Ectodermal cell (in vitro differentiated cells): ENCODE measurements at regions not wholly inside any gene's neighbourhood (a gene's known extent, or its start where the extent isn't known, plus 50 kb on each side); places are given as distances from the start of the nearest gene placed in this dataset.

Experiments used
- H3K27ac ChIP-seq: 2 replicates; pipeline ENCODE4 v1.7.0; 2013; ENCODE audit warnings: mild to moderate bottlenecking, low read depth, low read length; ENCODE audit not compliant: insufficient read depth, poor library complexity, severe bottlenecking
- H3K27me3 ChIP-seq: 2 replicates; pipeline ENCODE4 v1.7.0; 2013; ENCODE audit warnings: mild to moderate bottlenecking, low read length; ENCODE audit not compliant: insufficient read depth, control insufficient read depth, poor library complexity, severe bottlenecking
- H3K36me3 ChIP-seq: one replicate; pipeline ENCODE4 v1.7.0; 2013; ENCODE audit warnings: low read length; ENCODE audit not compliant: control insufficient read depth, insufficient read depth
- H3K4me1 ChIP-seq: one replicate; pipeline ENCODE4 v1.7.0; 2013; ENCODE audit warnings: low read length; ENCODE audit not compliant: control insufficient read depth, insufficient read depth
- H3K4me3 ChIP-seq: 2 replicates; pipeline ENCODE4 v1.7.0; 2013; ENCODE audit warnings: low read depth, low read length, control low read depth; ENCODE audit not compliant: insufficient read depth
- H3K9me3 ChIP-seq: 2 replicates; pipeline ENCODE4 v1.7.0; 2013; ENCODE audit warnings: mild to moderate bottlenecking, low read length, moderate library complexity; ENCODE audit not compliant: control insufficient read depth
- WGBS, 2 experiments: methylation state at CpG; one replicate each; pipeline ENCODE4 v1.1.7; 2013; ENCODE audit warnings: missing lambda C conversion rate in 2 of 2; 5-methylcytosine and 5-hydroxymethylcytosine counted together

GRCh38 chr12:131550121-131550520 is 160.8 kb upstream of the SFSWAP start:
- H3K27ac ChIP-seq, result no peak overlapping the region
- WGBS, 2 experiments, result 89 to 94% methylated on average over 5 of the region's 5 CpGs
- H3K27me3 ChIP-seq, result no peaks in the 10 kb centered on the region
- no peaks in the 10 kb centered on the region for H3K36me3 ChIP-seq
- no peaks in the 10 kb centered on the region for H3K9me3 ChIP-seq
- H3K4me3 ChIP-seq, result no peak overlapping the region
- H3K4me1 ChIP-seq, result no peaks in the 10 kb centered on the region

GRCh38 chr12:131551675-131552491 is 159.0 kb upstream of the SFSWAP start:
- H3K9me3 ChIP-seq, result no peaks in the 10 kb centered on the region
- H3K4me1 ChIP-seq, result no peaks in the 10 kb centered on the region
- no peak overlapping the region for H3K4me3 ChIP-seq
- H3K36me3 ChIP-seq, result no peaks in the 10 kb centered on the region
- no peaks in the 10 kb centered on the region for H3K27me3 ChIP-seq
- H3K27ac ChIP-seq, result no peak overlapping the region
- 93 to 94% methylated on average over 15 of the region's 15 CpGs for WGBS, 2 experiments

GRCh38 chr12:131552492-131552863 is 158.4 kb upstream of the SFSWAP start:
- 80 to 88% methylated on average over 2 of the region's 2 CpGs for WGBS, 2 experiments
- H3K4me1 ChIP-seq, result no peaks in the 10 kb centered on the region
- no peak overlapping the region for H3K4me3 ChIP-seq
- H3K9me3 ChIP-seq, result no peaks in the 10 kb centered on the region
- H3K27me3 ChIP-seq, result no peaks in the 10 kb centered on the region
- no peaks in the 10 kb centered on the region for H3K36me3 ChIP-seq
- no peak overlapping the region for H3K27ac ChIP-seq

- no peak overlapping the region for H3K27ac ChIP-seq
- H3K4me3 ChIP-seq, result no peak overlapping the region
- no peaks in the 10 kb centered on the region for H3K27me3 ChIP-seq
- no peaks in the 10 kb centered on the region for H3K4me1 ChIP-seq
- WGBS, 2 experiments, result 88 to 89% methylated on average over 6 of the region's 6 CpGs
- no peaks in the 10 kb centered on the region for H3K9me3 ChIP-seq
- no peaks in the 10 kb centered on the region for H3K36me3 ChIP-seq
Measured at GRCh38 chr12:131553096-131553777, 157.7 kb upstream of the SFSWAP start.

GRCh38 chr12:131555197-131555846 is 155.6 kb upstream of the SFSWAP start:
- Histone ChIP-seq H3K4me3 (no peak overlapping the region), H3K4me1 (no peaks in the 10 kb centered on the region), H3K9me3 (no peaks in the 10 kb centered on the region), H3K27me3 (no peaks in the 10 kb centered on the region), H3K36me3 (no peaks in the 10 kb centered on the region), H3K27ac (no peak overlapping the region)
- WGBS, 2 experiments, result 90% methylated on average over 18 of the region's 18 CpGs

- Histone ChIP-seq H3K4me1 (peaks cover 3% of the 10 kb centered on the region), H3K27ac (no peak overlapping the region)
- 92% methylated on average over 13 of the region's 13 CpGs for WGBS, 2 experiments
Measured at GRCh38 chr12:131555866-131556265, 155.0 kb upstream of the SFSWAP start.

GRCh38 chr12:131557078-131557709 is 153.7 kb upstream of the SFSWAP start:
- Histone ChIP-seq H3K4me3 (no peak overlapping the region), H3K9me3 (no peaks in the 10 kb centered on the region), H3K27me3 (no peaks in the 10 kb centered on the region), H3K36me3 (no peaks in the 10 kb centered on the region), H3K27ac (no peak overlapping the region), H3K4me1 (peaks cover 4% of the 10 kb centered on the region)
- 94 to 96% methylated on average over 15 to 18 of the region's 18 CpGs for WGBS, 2 experiments

More at GRCh38 chr12:131555866-131556265, 155.0 kb upstream of the SFSWAP start:
- Histone ChIP-seq H3K9me3 (no peaks in the 10 kb centered on the region), H3K36me3 (no peaks in the 10 kb centered on the region), H3K27me3 (no peaks in the 10 kb centered on the region), H3K4me3 (no peak overlapping the region)

GRCh38 chr12:131559517-131560516 is 151.1 kb upstream of the SFSWAP start:
- no peaks in the 10 kb centered on the region for H3K9me3 ChIP-seq
- H3K27me3 ChIP-seq, result no peaks in the 10 kb centered on the region
- H3K4me3 ChIP-seq, result no peak overlapping the region
- H3K27ac ChIP-seq, result no peak overlapping the region
- H3K36me3 ChIP-seq, result no peaks in the 10 kb centered on the region
- 92 to 94% methylated on average over 12 to 13 of the region's 17 CpGs for WGBS, 2 experiments
- H3K4me1 ChIP-seq, result peaks cover 7% of the 10 kb centered on the region

- Histone ChIP-seq H3K9me3 (no peaks in the 10 kb centered on the region), H3K36me3 (no peaks in the 10 kb centered on the region), H3K27me3 (no peaks in the 10 kb centered on the region), H3K4me1 (peaks cover 19% of the 10 kb centered on the region), H3K4me3 (no peak overlapping the region), H3K27ac (no peak overlapping the region)
- 71 to 80% methylated on average over 5 of the region's 5 CpGs for WGBS, 2 experiments
Measured at GRCh38 chr12:131561051-131561450, 149.8 kb upstream of the SFSWAP start.
